Activated CD4-positive, alpha-beta T cell treated with anti-CD3 and anti-CD28 coated beads for 1 hour (primary cell): ENCODE measurements at regions not wholly inside any gene's neighbourhood (a gene's known extent, or its start where the extent isn't known, plus 50 kb on each side); places are given as distances from the start of the nearest gene placed in this dataset.
"Not testable (repeated sequence)": the region's sequence is repeated elsewhere in the genome, so short reads cannot be mapped to it uniquely, and the experiment has no call there.

Experiments used
- DNase-seq: peaks from one replicate; pipeline ENCODE4 v3.0.0-alpha.2; 2020

DNA sequence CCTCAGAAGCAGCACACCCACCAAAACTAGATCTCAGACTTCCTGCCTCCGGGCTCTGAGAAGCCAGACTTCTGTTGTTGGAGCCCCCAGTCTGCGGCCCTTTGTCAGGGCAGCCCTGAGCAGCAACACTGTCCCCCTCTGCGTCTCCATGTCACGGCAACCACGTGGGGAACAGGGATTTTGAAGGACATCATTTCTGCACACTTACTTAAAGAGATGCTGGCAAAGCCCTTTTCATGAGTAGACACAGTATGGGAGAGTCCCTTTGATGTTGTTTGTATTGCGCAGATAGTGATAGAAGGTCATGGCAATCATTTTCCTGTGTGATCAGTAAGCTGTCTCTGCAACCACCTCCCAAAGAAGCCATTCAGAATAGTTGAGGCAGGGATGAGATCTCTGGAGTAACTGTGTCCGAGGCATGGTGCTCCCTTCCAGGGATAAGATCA, 69.1 kb upstream of the ID2 start:
- no peak for DNase-seq

DNA sequence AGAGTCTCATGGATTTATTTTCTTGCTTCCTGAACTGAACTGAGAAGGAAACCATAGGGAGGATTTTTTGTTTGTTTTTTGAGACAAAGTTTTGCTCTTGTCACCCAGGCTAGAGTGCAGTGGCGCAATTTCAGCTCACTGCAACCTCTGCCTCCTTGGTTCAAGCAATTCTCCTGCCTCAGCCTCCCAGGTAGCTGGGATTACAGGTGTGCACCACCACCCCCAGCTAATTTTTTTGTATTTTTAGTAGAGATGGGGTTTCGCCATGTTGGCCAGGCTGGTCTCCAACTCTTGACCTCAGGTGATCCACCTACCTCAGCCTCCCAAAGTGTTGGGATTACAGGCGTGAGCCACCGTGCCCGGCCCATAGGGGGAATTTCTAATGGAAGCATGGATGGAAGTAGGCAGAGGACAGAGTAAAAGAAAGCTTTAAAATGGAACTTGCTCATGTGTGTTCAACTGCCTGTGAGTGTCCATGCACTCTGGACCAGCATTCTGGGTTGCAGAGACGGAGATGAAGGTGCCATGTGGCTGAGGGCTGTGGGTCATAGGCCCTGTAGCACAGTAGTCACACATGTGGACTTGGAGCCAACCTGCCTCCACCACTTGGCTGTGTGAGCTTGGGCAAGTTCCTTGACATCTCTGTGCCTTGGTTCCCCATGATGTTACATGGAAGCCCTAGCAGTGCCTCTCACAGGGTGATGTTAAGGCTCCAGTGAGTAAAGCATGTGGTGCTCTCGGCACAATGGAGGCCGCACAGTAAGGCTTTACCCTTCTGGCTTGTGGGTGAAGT, 68.5 kb upstream of the ID2 start:
- DNase-seq, result not testable (repeated sequence)

- no peak for DNase-seq
These were observed 67.2 kb upstream of the ID2 start for GRCh38 chr2:8614646-8615045.

GRCh38 chr2:8615252-8615575, 66.6 kb upstream of the ID2 start:
- DNase-seq, result no peak

DNA sequence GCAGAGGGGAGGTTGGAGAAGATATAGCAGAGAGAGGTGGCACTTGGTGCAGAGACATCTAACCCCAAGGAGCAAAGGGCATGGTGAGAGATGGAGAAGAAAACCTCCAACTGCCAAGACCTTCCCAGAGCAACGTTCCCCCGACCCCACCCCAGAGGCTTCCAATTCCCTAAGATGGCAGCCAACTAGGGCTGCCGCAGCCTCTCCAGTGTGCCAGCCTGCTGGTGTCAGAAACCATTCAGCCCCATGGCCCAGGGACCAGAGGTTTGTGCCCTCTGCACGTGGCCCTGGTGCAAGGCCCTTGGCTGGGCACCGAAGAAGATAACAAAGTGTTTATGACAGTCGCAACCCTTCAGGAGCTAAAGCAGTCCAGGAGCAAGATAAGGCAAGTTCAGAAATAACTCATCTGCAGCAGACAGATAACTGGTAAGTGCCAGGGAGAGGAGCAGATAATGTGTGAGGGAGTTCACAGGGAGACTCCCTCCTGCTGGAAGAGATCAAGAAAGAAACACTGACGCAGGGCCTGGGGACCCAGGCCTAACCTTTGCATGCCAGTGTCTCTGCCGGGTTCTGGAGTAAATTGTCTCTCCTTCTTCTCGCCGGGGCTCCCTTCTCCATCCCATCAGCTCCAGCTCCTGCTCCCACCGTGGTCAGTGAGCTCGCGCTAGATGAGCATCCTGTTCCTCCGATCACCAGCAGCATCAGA, 66.1 kb upstream of the ID2 start:
- DNase-seq, result no peak

GRCh38 chr2:8617048-8617447, 64.8 kb upstream of the ID2 start:
- DNase-seq, result no peak

DNA sequence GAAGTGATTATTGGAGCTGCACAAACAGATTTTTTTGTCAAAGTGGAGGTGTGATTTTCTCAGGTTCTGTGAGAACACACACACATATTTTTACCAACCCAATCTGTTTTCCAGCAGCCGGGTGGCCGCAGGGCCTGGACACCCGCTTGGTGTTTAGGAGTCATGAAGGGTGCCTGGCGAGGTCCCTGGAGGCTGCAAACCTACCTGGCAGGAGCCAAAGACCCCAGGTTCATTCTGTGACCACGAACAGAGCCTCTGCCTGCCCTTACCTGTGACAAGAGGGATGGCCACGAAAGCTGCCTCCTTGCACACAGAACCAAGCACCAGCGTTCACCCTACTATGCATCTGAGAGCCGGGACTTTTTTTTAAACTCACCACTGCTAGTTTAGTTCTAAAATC, 64.3 kb upstream of the ID2 start:
- no peak for DNase-seq

DNA sequence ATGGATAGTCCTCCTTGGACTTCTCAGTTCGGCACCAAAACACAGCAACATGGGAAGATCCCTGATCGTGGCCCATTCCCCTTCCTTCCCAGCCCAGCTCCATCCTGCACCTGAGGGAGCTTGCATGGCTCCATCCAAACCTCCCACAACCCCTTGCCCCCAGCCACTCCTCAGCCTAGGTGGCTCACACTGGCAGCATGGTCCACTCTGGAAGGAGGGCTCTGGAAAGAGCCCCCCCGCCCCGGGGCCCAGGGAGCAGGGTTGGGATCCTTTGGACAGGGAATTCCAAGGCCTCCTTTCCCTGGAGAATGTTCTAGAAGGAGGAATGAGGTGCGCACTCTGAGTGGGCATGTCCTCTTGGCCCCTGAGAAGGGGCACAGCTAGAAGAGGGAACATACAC, 62.8 kb upstream of the ID2 start:
- DNase-seq, result no peak

GRCh38 chr2:8620611-8621382, 61.1 kb upstream of the ID2 start:
- DNase-seq, result no peak

- no peak for DNase-seq
These were observed 59.5 kb upstream of the ID2 start for GRCh38 chr2:8622199-8622911.

GRCh38 chr2:8622924-8623465, 58.9 kb upstream of the ID2 start:
- DNase-seq, result no peak

GRCh38 chr2:8623576-8623957, 58.3 kb upstream of the ID2 start:
- DNase-seq, result no peak

- DNase-seq, result no peak
These were observed 57.8 kb upstream of the ID2 start for GRCh38 chr2:8623958-8624591.

DNA sequence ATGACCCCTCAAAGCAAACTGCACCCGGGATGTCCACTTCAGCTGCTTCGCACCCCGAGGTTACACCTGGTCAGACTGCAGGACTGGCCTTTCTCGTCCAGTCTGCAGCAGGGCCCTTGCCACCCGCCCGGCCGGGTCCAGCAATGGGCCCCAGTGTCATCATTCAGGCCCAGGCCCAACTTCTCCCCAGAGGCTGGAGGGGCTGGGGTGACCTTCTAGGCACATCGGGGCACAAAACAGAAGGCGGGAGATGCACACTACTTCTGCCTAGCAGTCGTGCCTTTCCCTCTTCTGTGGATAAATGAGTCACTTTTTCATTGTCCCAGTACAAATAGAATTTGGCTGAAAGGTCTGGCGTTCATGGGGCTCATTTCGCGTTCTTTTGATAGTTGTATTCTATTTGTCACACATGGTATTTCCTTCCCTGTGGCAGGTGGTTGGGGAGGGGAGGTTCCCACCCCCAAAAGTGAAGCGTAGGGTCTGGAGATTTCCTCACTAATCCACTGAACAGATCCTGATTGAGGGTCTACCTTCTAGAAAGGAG, 56.9 kb upstream of the ID2 start:
- no peak for DNase-seq

DNA sequence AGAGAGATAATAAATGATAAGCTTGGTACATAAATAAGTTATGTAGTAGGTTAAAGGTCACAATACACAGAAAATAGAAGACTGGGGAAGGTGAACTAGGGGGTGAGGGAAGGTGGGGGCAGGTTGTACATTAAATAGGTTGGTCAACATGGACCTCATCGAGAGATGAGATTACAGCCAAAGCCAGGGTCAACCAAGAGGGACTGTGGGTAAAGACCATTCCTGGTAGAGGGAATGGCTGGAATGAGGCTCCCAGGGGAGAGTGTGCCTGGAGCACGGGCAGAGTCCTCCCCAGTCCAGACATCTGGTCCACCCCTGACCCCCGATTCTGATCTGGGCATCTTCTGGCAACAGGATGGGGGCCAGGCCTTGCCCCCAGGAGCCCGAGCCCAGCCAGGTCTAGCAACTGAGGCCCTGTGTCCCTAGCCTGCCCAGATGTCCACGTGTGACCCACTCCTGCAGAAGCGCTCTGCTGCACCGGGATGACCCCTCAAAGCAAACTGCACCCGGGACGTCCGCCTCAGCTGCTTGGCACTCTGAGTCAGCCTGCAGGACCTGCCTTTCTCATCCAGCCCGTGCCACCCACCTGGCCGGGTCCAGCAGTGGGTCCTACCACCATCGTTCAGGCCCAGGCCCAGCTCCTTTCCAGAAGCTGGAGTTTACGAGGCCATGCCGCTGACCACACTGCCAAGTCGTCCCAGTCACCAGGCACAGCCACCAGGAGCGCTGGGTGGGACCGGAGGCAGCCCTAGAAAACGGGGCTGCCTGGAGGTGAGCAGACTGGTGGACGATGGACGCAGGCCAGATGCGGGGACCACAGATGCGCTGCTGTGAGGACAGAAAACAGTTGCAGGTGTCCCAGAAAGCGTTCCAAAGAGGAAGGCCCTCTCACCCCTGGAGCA, 56.2 kb upstream of the ID2 start:
- no peak for DNase-seq

DNA sequence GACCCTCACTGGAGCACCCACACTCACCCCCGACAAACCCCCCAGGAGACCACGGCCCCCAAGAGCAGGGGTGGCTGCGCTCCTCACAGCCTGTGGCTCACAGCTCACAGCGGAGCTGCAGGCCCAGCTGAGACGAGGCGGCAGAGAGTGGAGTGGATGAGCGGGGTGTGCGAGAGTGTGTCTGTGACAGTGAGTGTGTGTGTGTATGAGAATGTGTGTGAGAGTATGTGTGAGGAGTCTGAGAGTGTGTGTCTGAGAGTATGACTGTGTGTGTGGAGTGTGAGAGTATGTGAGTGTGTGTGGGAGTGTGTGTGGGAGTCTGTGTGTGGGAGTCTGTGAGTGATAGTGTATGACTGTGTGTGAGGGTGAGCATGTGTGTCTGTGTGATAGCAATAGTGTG, 55.3 kb upstream of the ID2 start:
- no peak for DNase-seq

- no peak for DNase-seq
These were observed 54.7 kb upstream of the ID2 start for GRCh38 chr2:8627019-8627691.

DNA sequence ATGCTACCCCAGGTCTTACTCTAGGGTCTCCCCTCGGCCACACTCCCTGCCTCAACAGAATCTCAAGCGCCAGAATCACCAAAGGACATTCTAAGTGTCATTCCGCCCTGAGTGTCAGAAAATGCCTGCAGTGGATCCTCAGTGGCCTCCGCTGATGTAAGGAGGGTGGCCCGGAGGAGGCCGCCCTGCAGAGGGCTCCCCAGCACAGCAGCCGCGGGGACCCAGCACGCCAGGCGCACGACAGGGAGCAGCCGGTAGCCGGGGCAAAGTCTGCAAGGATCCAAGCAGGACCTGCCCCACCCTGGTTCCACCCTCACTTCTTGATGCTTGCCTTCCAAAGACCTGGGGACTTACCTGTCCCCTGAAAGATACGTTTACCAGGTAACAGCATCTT, 54.2 kb upstream of the ID2 start:
- DNase-seq, result no peak

GRCh38 chr2:8628179-8628865, 53.5 kb upstream of the ID2 start:
- DNase-seq, result no peak

DNA sequence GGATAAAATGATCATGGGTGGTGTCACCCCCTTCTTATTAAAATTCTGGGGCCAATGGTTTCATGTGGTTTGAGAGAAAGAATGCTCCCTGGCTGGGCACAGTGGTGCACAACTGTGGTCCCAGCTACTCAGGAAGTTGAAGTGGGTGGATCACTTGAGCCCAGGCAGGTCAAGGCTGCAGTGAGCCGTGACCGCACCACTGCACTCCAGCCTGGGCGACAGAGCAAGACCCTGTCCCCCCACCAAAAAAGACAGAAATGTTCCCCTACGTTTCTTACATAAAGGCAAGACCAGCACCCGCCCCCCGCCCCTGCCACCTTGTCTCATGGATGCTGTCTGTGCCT, 53.0 kb upstream of the ID2 start:
- no peak for DNase-seq
